ENCODE measurements at regions not wholly inside any gene's neighbourhood (a gene's known extent, or its start where the extent isn't known, plus 50 kb on each side); places are given as distances from the start of the nearest gene placed in this dataset.

GRCh38 chr1:81466961-81467360 is 333.8 kb upstream of the ADGRL2 start:
- intact Hi-C loops (cut with micrococcal nuclease): no loop called here
- DNase-seq (no peak), ATAC-seq (no peak)

- DNase-seq (no peak), ATAC-seq (no peak)
- intact Hi-C loops (cut with micrococcal nuclease): no loop called here
Measured at GRCh38 chr1:81463936-81464837, 336.5 kb upstream of the ADGRL2 start.

GRCh38 chr1:81459043-81459442 is 341.7 kb upstream of the ADGRL2 start:
- ATAC-seq: no peak
- intact Hi-C loops (cut with micrococcal nuclease): no loop called here
- no peak for DNase-seq

GRCh38 chr1:81458186-81458585 is 342.5 kb upstream of the ADGRL2 start:
- no peak for DNase-seq
- no peak for ATAC-seq

GRCh38 chr1:81455481-81455880 is 345.3 kb upstream of the ADGRL2 start:
- intact Hi-C loops (cut with micrococcal nuclease): no loop called here
- DNase-seq (no peak), ATAC-seq (no peak)

More at GRCh38 chr1:81458186-81458585, 342.5 kb upstream of the ADGRL2 start:
- intact Hi-C loops (cut with micrococcal nuclease): no loop called here

- intact Hi-C loops (cut with micrococcal nuclease): no loop called here
- DNase-seq (no peak), ATAC-seq (no peak)
Measured at GRCh38 chr1:81453971-81454370, 346.8 kb upstream of the ADGRL2 start.

- no peak for ATAC-seq
- DNase-seq: no peak
- intact Hi-C loops (cut with micrococcal nuclease): no loop called here
Measured at GRCh38 chr1:81453367-81453703, 347.4 kb upstream of the ADGRL2 start.

GRCh38 chr1:81452693-81453366 is 347.9 kb upstream of the ADGRL2 start:
- DNase-seq (no peak), ATAC-seq (no peak)
- intact Hi-C loops (cut with micrococcal nuclease): no loop called here

- intact Hi-C loops (cut with micrococcal nuclease): no loop called here
- no peak for ATAC-seq
- no peak for DNase-seq
Measured at GRCh38 chr1:81449786-81450185, 350.9 kb upstream of the ADGRL2 start.

GRCh38 chr1:81446000-81446669 is 354.6 kb upstream of the ADGRL2 start:
- ATAC-seq: peak; percentile 93
- intact Hi-C loops (cut with micrococcal nuclease): no loop called here
- peak; percentile 65 for DNase-seq

- no peak for ATAC-seq
- intact Hi-C loops (cut with micrococcal nuclease): no loop called here
- DNase-seq: no peak
Measured at GRCh38 chr1:81443288-81443687, 357.4 kb upstream of the ADGRL2 start.

- no peak for ATAC-seq
- DNase-seq: no peak
- intact Hi-C loops (cut with micrococcal nuclease): no loop called here
Measured at GRCh38 chr1:81439046-81439823, 361.5 kb upstream of the ADGRL2 start.

GRCh38 chr1:81437649-81438048 is 363.1 kb upstream of the ADGRL2 start:
- DNase-seq: no peak
- intact Hi-C loops (cut with micrococcal nuclease): no loop called here
- peak; percentile 64 for ATAC-seq

GRCh38 chr1:81437213-81437612 is 363.5 kb upstream of the ADGRL2 start:
- ATAC-seq: no peak
- intact Hi-C loops (cut with micrococcal nuclease): no loop called here
- DNase-seq: no peak

GRCh38 chr1:81435175-81435574 is 365.6 kb upstream of the ADGRL2 start:
- intact Hi-C loops (cut with micrococcal nuclease): no loop called here

GRCh38 chr1:81433676-81434075 is 367.1 kb upstream of the ADGRL2 start:
- no peak for ATAC-seq
- DNase-seq: no peak
- intact Hi-C loops (cut with micrococcal nuclease): no loop called here

More at GRCh38 chr1:81435175-81435574, 365.6 kb upstream of the ADGRL2 start:
- no peak for ATAC-seq
- DNase-seq: no peak

GRCh38 chr1:81432654-81433109 is 368.1 kb upstream of the ADGRL2 start:
- intact Hi-C loops (cut with micrococcal nuclease): no loop called here
- DNase-seq (peak; percentile 25), ATAC-seq (peak; percentile 61)

GRCh38 chr1:81432059-81432458 is 368.7 kb upstream of the ADGRL2 start:
- no peak for ATAC-seq
- intact Hi-C loops (cut with micrococcal nuclease): no loop called here
- DNase-seq: no peak

GRCh38 chr1:81431624-81432000 is 369.1 kb upstream of the ADGRL2 start:
- intact Hi-C loops (cut with micrococcal nuclease): no loop called here
- ATAC-seq: no peak
- DNase-seq: no peak

Measured in left ventricle myocardium superior (tissue), 1 donor.